Lower lobe of right lung (tissue), 2 donors: ENCODE measurements at regions not wholly inside any gene's neighbourhood (a gene's known extent, or its start where the extent isn't known, plus 50 kb on each side); places are given as distances from the start of the nearest gene placed in this dataset.

Source experiments
- ATAC-seq, 2 donors: fragments of 200-7000 bp; cut with Tn5 transposase; one replicate each; pipeline ENCODE4 v1.9.1; 2020 to 2022; ENCODE audit warnings: mild to moderate bottlenecking in 2 of 2, moderate library complexity in 2 of 2
- DNase-seq: peaks from one replicate; pipeline ENCODE4 v3.0.0-alpha.2; 2020
- H3K27ac ChIP-seq: fragments of 200-600 bp; one replicate; pipeline ENCODE4 v1.8.0; 2022
- H3K27me3 ChIP-seq: fragments of 200-600 bp; one replicate; pipeline ENCODE4 v1.8.0; 2022; ENCODE audit warnings: low read depth
- H3K36me3 ChIP-seq: fragments of 200-600 bp; one replicate; pipeline ENCODE4 v1.8.0; 2022; ENCODE audit warnings: mild to moderate bottlenecking
- H3K4me1 ChIP-seq: fragments of 200-600 bp; one replicate; pipeline ENCODE4 v1.8.0; 2022
- H3K4me3 ChIP-seq: fragments of 200-600 bp; one replicate; pipeline ENCODE4 v1.8.0; 2022; ENCODE audit warnings: mild to moderate bottlenecking
- H3K9me3 ChIP-seq: fragments of 200-600 bp; one replicate; pipeline ENCODE4 v1.8.0; 2022
- intact Hi-C: fragments of 100-400 bp; cut with DNase I; formaldehyde crosslinking; loops from one replicate; pipeline ENCODE4 v1.11.0; 2022
- TF ChIP-seq, protein P1 (sequence below): fragments of 200-600 bp; IDR thresholded peaks from one replicate; pipeline ENCODE4 v1.8.0; 2022; ENCODE audit warnings: antibody characterized with exemption, mild to moderate bottlenecking
- donor health status: DM: no; HTN: yes; CAD: no; lungs with severe emphysema.

- Histone ChIP-seq H3K4me3 (no peak overlapping the region), H3K27ac (no peak overlapping the region), H3K4me1 (no peaks in the 10 kb centered on the region), H3K9me3 (no peaks in the 10 kb centered on the region), H3K36me3 (no peaks in the 10 kb centered on the region), H3K27me3 (no peaks in the 10 kb centered on the region)
- DNase-seq (no peak), ATAC-seq (no peak)
- TF ChIP-seq, protein P1, sequence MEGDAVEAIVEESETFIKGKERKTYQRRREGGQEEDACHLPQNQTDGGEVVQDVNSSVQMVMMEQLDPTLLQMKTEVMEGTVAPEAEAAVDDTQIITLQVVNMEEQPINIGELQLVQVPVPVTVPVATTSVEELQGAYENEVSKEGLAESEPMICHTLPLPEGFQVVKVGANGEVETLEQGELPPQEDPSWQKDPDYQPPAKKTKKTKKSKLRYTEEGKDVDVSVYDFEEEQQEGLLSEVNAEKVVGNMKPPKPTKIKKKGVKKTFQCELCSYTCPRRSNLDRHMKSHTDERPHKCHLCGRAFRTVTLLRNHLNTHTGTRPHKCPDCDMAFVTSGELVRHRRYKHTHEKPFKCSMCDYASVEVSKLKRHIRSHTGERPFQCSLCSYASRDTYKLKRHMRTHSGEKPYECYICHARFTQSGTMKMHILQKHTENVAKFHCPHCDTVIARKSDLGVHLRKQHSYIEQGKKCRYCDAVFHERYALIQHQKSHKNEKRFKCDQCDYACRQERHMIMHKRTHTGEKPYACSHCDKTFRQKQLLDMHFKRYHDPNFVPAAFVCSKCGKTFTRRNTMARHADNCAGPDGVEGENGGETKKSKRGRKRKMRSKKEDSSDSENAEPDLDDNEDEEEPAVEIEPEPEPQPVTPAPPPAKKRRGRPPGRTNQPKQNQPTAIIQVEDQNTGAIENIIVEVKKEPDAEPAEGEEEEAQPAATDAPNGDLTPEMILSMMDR, result no peak
- intact Hi-C loops, result no loop called here
These were observed 505.5 kb upstream of the COX7C start for GRCh38 chr5:86112249-86112648.

GRCh38 chr5:86115164-86115563 lies 502.6 kb upstream of the COX7C start:
- intact Hi-C loops, result no loop called here
- Histone ChIP-seq H3K4me3 (no peak overlapping the region), H3K9me3 (no peaks in the 10 kb centered on the region), H3K27ac (no peak overlapping the region), H3K36me3 (no peaks in the 10 kb centered on the region), H3K4me1 (no peaks in the 10 kb centered on the region), H3K27me3 (no peaks in the 10 kb centered on the region)
- ATAC-seq, result no peak
- DNase-seq, result no peak
- TF ChIP-seq, protein P1, result no peak

DNA sequence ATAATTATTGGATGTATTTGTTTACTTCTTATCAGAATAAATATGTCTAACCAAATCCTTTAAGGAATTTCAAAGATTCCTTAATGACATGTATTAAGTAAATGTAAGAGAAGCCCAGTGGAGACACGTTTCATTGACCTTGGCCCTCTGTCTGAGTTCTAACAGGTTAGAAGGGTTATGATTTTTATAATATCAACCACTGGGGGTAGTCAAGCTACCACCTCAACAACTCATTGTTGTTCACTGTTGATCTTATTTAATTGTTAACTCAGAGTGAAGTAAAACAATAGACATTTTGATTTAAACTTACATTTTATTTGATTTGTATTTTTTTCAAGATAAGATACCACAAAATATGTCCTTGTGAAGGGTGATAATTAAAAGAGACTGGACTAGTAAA lies 499.2 kb upstream of the COX7C start:
- H3K36me3 ChIP-seq, result no peaks in the 10 kb centered on the region
- intact Hi-C loops, result no loop called here
- H3K9me3 ChIP-seq, result no peaks in the 10 kb centered on the region
- H3K27me3 ChIP-seq, result no peaks in the 10 kb centered on the region
- H3K27ac ChIP-seq, result no peak overlapping the region
- no peak for ATAC-seq
- DNase-seq, result no peak
- H3K4me1 ChIP-seq, result no peaks in the 10 kb centered on the region
- TF ChIP-seq, protein P1, result no peak
- H3K4me3 ChIP-seq, result no peak overlapping the region

- H3K27ac ChIP-seq, result no peak overlapping the region
- H3K36me3 ChIP-seq, result no peaks in the 10 kb centered on the region
- ATAC-seq, result no peak
- no peaks in the 10 kb centered on the region for H3K9me3 ChIP-seq
- no peak for DNase-seq
- TF ChIP-seq, protein P1, result no peak
- H3K27me3 ChIP-seq, result no peaks in the 10 kb centered on the region
- intact Hi-C loops, result no loop called here
- no peak overlapping the region for H3K4me3 ChIP-seq
- H3K4me1 ChIP-seq, result no peaks in the 10 kb centered on the region
These were observed 493.4 kb upstream of the COX7C start for GRCh38 chr5:86124333-86124732.

DNA sequence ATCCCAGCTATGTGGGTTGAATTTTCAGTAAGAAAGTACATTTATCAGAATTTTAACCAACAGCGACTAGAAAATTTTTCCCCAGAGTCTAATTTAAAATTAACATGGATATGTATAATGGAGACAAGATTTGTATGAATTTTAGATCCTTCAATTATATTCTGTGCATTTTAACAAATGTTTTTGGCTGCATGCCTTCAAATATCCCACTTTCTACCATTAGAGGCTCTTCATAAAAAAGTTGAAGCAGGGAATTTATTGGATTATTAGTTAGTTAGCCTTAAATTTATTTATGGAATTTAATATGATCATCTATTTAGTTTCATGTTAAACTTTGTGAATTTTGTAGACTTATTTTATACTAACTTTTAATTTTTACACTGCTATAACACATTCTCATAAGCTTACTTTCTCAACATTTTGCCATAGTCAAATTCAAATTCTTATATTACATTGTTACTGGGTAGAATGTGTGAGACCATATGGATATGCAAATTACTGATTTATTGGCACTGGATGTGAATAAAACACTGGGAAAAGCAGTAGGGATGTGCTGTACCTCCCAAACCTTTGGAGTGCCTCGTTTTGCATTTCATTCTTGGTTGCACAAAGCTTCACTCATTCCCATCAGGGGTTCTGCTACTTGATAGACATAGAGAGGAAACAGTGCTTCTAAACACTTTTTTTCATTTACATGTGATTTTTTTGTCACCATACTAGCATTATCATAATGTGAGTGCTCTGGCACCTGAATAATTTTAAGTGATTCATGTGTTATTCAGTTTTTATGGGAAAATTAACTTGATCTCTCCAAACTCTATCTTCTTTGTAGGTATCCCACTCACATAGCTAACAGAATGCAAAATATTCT lies 491.8 kb upstream of the COX7C start:
- ATAC-seq, result no peak
- Histone ChIP-seq H3K4me3 (no peak overlapping the region), H3K4me1 (no peaks in the 10 kb centered on the region), H3K27me3 (no peaks in the 10 kb centered on the region), H3K36me3 (no peaks in the 10 kb centered on the region), H3K27ac (no peak overlapping the region), H3K9me3 (no peaks in the 10 kb centered on the region)
- DNase-seq, result no peak
- TF ChIP-seq, protein P1, result no peak
- intact Hi-C loops, result no loop called here
